HepG2 (cell line): ENCODE measurements at regions not wholly inside any gene's neighbourhood (a gene's known extent, or its start where the extent isn't known, plus 50 kb on each side); places are given as distances from the start of the nearest gene placed in this dataset.

Experiments used
- ATAC-seq: fragments of 200-7000 bp; cut with Tn5 transposase; 3 replicates; pipeline ENCODE4 v1.9.1; 2020; ENCODE audit warnings: mild to moderate bottlenecking, moderate library complexity
- BruUV-seq: library from RNA; stranded (reverse); fragments of 400-500 nt; replicated peaks from 2 replicates; lab custom pipeline; 2021; lab: Mats Ljungman, UMichigan
- CTCF ChIA-PET: fragments of 300-600 bp; formaldehyde crosslinking; extraction: SDS; loops from one replicate; lab custom pipeline; 2021; ENCODE audit warnings: low total read pairs, inconsistent platforms, low intra/inter-chr PET ratio; lab: Yijun Ruan, JAX
- POLR2A ChIA-PET: fragments of 350-600 bp; sonication (Branson Sonifier 250); formaldehyde crosslinking; loops from one replicate; lab custom pipeline; 2020; ENCODE audit warnings: antibody characterized with exemption, inconsistent platforms; lab: Yijun Ruan, JAX
- DNase-seq: peaks from one replicate; pipeline ENCODE4 v3.0.0-alpha.2; 2015; ENCODE audit warnings: low spot score
- FAIRE-seq: peaks from 3 replicates; lab custom pipeline; 2011; peaks lifted over from hg19 to GRCh38; lab: Jason Lieb, UNC
- H2AFZ ChIP-seq: one replicate; pipeline ENCODE4 v1.6.1; 2011; ENCODE audit warnings: low read length, inconsistent platforms
- H3K27ac ChIP-seq: fragments of 300-600 bp; 3 replicates; pipeline ENCODE4 v1.8.0; 2011; ENCODE audit warnings: mixed run types, mild to moderate bottlenecking, mixed read lengths, low read length, inconsistent platforms; ENCODE audit not compliant: insufficient read depth; ENCODE audit errors: extremely low read length
- H3K27me3 ChIP-seq, 2 experiments: fragments of 200-600 bp in 1 of 2; 2 replicates in 1 of 2; 3 replicates in 1 of 2; pipeline versions ENCODE4 v1.6.0 to v1.8.0; 2011; ENCODE audit warnings: low read length in 2 of 2, mild to moderate bottlenecking in 2 of 2, moderate library complexity in 2 of 2, inconsistent platforms in 1 of 2; ENCODE audit not compliant: insufficient read depth in 2 of 2, control insufficient read depth in 1 of 2
- H3K36me3 ChIP-seq, 2 experiments: fragments of 200-600 bp in 1 of 2; replicated peaks in 1 of 2; 2 replicates in 1 of 2; 3 replicates in 1 of 2; pipeline versions ENCODE4 v1.5.1 to v1.8.0; 2011; ENCODE audit warnings: low read length in 2 of 2, inconsistent platforms in 1 of 2; ENCODE audit not compliant: insufficient read depth in 2 of 2, control insufficient read depth in 1 of 2
- H3K4me1 ChIP-seq: 2 replicates; pipeline ENCODE4 v1.5.1; 2012; ENCODE audit warnings: low read length, inconsistent platforms; ENCODE audit not compliant: insufficient read depth
- H3K4me2 ChIP-seq: 2 replicates; pipeline ENCODE4 v1.6.0; 2011; ENCODE audit warnings: low read depth, low read length, inconsistent platforms
- H3K4me3 ChIP-seq, 3 experiments: fragments of 200-600 bp in 1 of 3; sonication (generic), shearing (Covaris generic) in 1 of 3; replicated peaks in 1 of 3; 2 replicates each; pipeline ENCODE4 v1.5.1; 2011 to 2016; ENCODE audit warnings: low read length in 3 of 3, inconsistent platforms in 2 of 3, low read depth in 2 of 3, mild to moderate bottlenecking in 2 of 3, control low read depth in 1 of 3, mixed read lengths in 1 of 3; ENCODE audit not compliant: insufficient read depth in 1 of 3
- H3K79me2 ChIP-seq: one replicate; pipeline ENCODE4 v1.6.1; 2011; ENCODE audit warnings: low read length, inconsistent platforms; ENCODE audit not compliant: insufficient read depth
- H3K9ac ChIP-seq: 2 replicates; pipeline ENCODE4 v1.6.0; 2011; ENCODE audit warnings: mild to moderate bottlenecking, low read depth, low read length, inconsistent platforms; ENCODE audit not compliant: insufficient read depth
- H3K9me3 ChIP-seq: 2 replicates; pipeline ENCODE4 v1.5.1; 2012; ENCODE audit warnings: mild to moderate bottlenecking, low read length
- H4K20me1 ChIP-seq: 2 replicates; pipeline ENCODE4 v1.6.0; 2011; ENCODE audit warnings: inconsistent platforms, mild to moderate bottlenecking, low read length, moderate library complexity; ENCODE audit not compliant: insufficient read depth
- CREBL2 ChIP-seq: sonication (generic); formaldehyde crosslinking; IDR thresholded peaks from 2 replicates; pipeline ENCODE4 v1.8.1; 2023; ENCODE audit warnings: missing genetic modification reagents, mild to moderate bottlenecking, borderline replicate concordance
- GLMP ChIP-seq: sonication (generic); formaldehyde crosslinking; IDR thresholded peaks from 2 replicates; pipeline ENCODE4 v1.9.0; 2021; ENCODE audit warnings: missing genetic modification reagents, mild to moderate bottlenecking, borderline replicate concordance
- ISX ChIP-seq: sonication (generic); formaldehyde crosslinking; conservative IDR thresholded peaks from 2 replicates; pipeline ENCODE4 v1.5.0; 2020; ENCODE audit warnings: missing genetic modification reagents
- KDM3A ChIP-seq: IDR thresholded peaks from 2 replicates; pipeline ENCODE4 v1.6.1; 2018; ENCODE audit warnings: low read depth, missing compliant biosample characterization
- MLX ChIP-seq: IDR thresholded peaks from 2 replicates; pipeline ENCODE4 v1.6.1; 2016
- PATZ1 ChIP-seq: sonication (generic); formaldehyde crosslinking; IDR thresholded peaks from 2 replicates; pipeline ENCODE4 v1.4.0; 2020; ENCODE audit warnings: missing genetic modification reagents
- RBFOX2 ChIP-seq: fragments of 200-400 bp; formaldehyde crosslinking; IDR thresholded peaks from 2 replicates; pipeline ENCODE4 v1.6.1; 2017; ENCODE audit warnings: low read depth, mild to moderate bottlenecking, low read length
- RNF2 ChIP-seq: fragments of 450-650 bp; conservative IDR thresholded peaks from 2 replicates; pipeline ENCODE4 v1.6.1; 2016; ENCODE audit warnings: low read depth
- SUZ12 ChIP-seq: fragments of 150-350 bp; IDR thresholded peaks from 2 replicates; pipeline ENCODE4 v1.6.1; 2014; ENCODE audit warnings: low read depth, low read length
- TEAD2 ChIP-seq: sonication (generic); formaldehyde crosslinking; IDR thresholded peaks from 2 replicates; pipeline ENCODE4 v1.9.0; 2021; ENCODE audit warnings: missing genetic modification reagents
- WIZ ChIP-seq: sonication (generic); formaldehyde crosslinking; IDR thresholded peaks from 2 replicates; pipeline ENCODE4 v1.5.1; 2020; ENCODE audit warnings: mild to moderate bottlenecking, missing genetic modification reagents
- ZFP62 ChIP-seq: sonication (generic); formaldehyde crosslinking; IDR thresholded peaks from 2 replicates; pipeline ENCODE4 v1.4.0; 2020; ENCODE audit warnings: missing genetic modification reagents
- ZNF124 ChIP-seq: sonication (generic); formaldehyde crosslinking; IDR thresholded peaks from 2 replicates; pipeline ENCODE4 v1.4.0; 2020; ENCODE audit warnings: missing genetic modification reagents
- ZNF224 ChIP-seq: sonication (generic); formaldehyde crosslinking; IDR thresholded peaks from 2 replicates; pipeline ENCODE4 v1.5.0; 2020; ENCODE audit warnings: mild to moderate bottlenecking, missing genetic modification reagents
- ZNF549 ChIP-seq: sonication (generic); formaldehyde crosslinking; IDR thresholded peaks from 2 replicates; pipeline ENCODE4 v1.5.0; 2020; ENCODE audit warnings: missing genetic modification reagents
- ZNF740 ChIP-seq: sonication (generic); formaldehyde crosslinking; IDR thresholded peaks from 2 replicates; pipeline ENCODE4 v1.4.0; 2020; ENCODE audit warnings: missing genetic modification reagents
- ZNF841 ChIP-seq: sonication (generic); formaldehyde crosslinking; IDR thresholded peaks from 2 replicates; pipeline ENCODE4 v1.8.1; 2023; ENCODE audit warnings: missing genetic modification reagents, borderline replicate concordance
- ZSCAN22 ChIP-seq: sonication (generic); formaldehyde crosslinking; IDR thresholded peaks from 2 replicates; pipeline ENCODE4 v1.4.0; 2020; ENCODE audit warnings: mild to moderate bottlenecking, missing genetic modification reagents
- WGBS: methylation state at CpG from one replicate; pipeline ENCODE4 v1.1.6; 2017; ENCODE audit warnings: low lambda C conversion rate; 5-methylcytosine and 5-hydroxymethylcytosine counted together
- in situ Hi-C: cut with HindIII; loops from 2 replicates; pipeline ENCODE4 v1.10.0; 2017; ENCODE audit warnings: low pct_unique_long_range_greater_than_20kb; ENCODE audit not compliant: extremely low pct_ligation_motif_present
- intact Hi-C: fragments of 100-400 bp; cut with micrococcal nuclease; formaldehyde crosslinking; loops from one replicate; pipeline ENCODE4 v1.10.0; 2022; ENCODE audit not compliant: unreplicated experiment

GRCh38 chr4:140308366-140309123, 64.9 kb upstream of the SCOC start:
- no peak overlapping the region for H3K4me3 ChIP-seq
- no peak overlapping the region for H3K4me2 ChIP-seq
- H3K36me3 ChIP-seq = no peaks in the 10 kb centered on the region
- H3K79me2 ChIP-seq = no peaks in the 10 kb centered on the region
- WGBS = 30% methylated on average over 4 of the region's 11 CpGs
- intact Hi-C loops = no loop called here
- FAIRE-seq (no peak), ATAC-seq (no peak), DNase-seq (no peak)
- no peak overlapping the region for H3K27ac ChIP-seq
- no TSS peak for BruUV-seq
- no peaks in the 10 kb centered on the region for H3K9me3 ChIP-seq
- H3K4me1 ChIP-seq = no peaks in the 10 kb centered on the region
- H4K20me1 ChIP-seq = no peaks in the 10 kb centered on the region
- peaks cover 0 to 5% of the 10 kb centered on the region in 2 experiments; a peak in 2 of 5 replicates for H3K27me3 ChIP-seq
- ChIA-PET POLR2A (no interaction called here), CTCF (no interaction called here)
- no peak for TF ChIP-seq RNF2
- no peak for TF ChIP-seq ZFP62
- no peak for TF ChIP-seq ZNF841 (CRISPR knock-in tag)
- TF ChIP-seq SUZ12 = no peak
- no peak for TF ChIP-seq ZNF740 (CRISPR knock-in tag)
- TF ChIP-seq RBFOX2 = no peak
- TF ChIP-seq TEAD2 (CRISPR knock-in tag) = no peak
- no peak for TF ChIP-seq KDM3A
- no peak for TF ChIP-seq GLMP (CRISPR knock-in tag)
- no peak for TF ChIP-seq ZNF549 (CRISPR knock-in tag)
- no peak for TF ChIP-seq MLX (CRISPR knock-in tag)
- TF ChIP-seq CREBL2 = no peak
- no peak for TF ChIP-seq WIZ (CRISPR knock-in tag)
- no peak for TF ChIP-seq PATZ1
- no peak for TF ChIP-seq ZNF224 (CRISPR knock-in tag)
- no peak for TF ChIP-seq ZSCAN22 (CRISPR knock-in tag)
- TF ChIP-seq ZNF124 (CRISPR knock-in tag) = no peak
- no peak for TF ChIP-seq ISX (CRISPR knock-in tag)
- H2AFZ ChIP-seq = no peak overlapping the region
- H3K9ac ChIP-seq = no peak overlapping the region
- in situ Hi-C loops = no loop called here
